8988T (cell line): ENCODE measurements at regions not wholly inside any gene's neighbourhood (a gene's known extent, or its start where the extent isn't known, plus 50 kb on each side); places are given as distances from the start of the nearest gene placed in this dataset.
"Not testable (repeated sequence)": the region's sequence is repeated elsewhere in the genome, so short reads cannot be mapped to it uniquely, and the experiment has no call there.

Source experiments
- DNase-seq: peaks from one replicate; pipeline ENCODE4 v3.0.0; 2011

DNA sequence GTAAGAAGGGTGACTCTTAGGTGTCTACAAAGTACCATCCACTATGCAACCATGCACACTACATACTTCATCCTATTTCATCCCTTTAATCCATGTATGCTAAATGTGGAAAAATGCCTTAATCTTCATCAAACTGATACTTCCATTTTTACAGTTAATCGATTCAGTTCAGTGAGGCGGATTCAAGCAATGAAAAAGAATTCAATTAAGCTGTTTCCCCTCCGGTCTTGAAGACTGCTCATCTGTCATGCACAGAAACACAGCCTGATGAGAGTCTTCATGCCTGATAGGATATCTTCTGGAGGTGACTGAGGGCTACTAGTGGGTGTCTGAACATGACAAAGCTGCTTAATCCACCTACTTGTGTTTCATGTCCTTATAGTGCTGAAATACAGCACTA is 270.6 kb upstream of the ALCAM start:
- no peak for DNase-seq

DNA sequence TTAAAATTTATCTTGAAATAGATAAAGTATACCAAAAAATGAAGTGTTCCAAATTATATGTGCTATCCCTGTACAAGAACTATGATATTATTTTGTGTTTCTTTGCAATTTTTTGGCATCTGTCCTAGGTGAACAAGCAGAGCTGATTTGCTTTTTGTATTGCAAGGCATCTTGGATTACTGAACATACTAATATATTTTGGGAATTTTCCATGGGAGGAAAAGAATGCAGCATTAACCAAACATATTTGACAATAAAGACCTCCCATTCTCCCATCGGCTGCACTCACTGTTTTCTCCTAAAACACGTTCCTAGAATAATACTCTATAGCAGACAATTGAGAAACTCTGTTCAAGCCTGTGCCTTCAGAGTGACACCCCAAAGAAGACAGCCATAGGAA is 265.1 kb upstream of the ALCAM start:
- DNase-seq, result no peak

DNA sequence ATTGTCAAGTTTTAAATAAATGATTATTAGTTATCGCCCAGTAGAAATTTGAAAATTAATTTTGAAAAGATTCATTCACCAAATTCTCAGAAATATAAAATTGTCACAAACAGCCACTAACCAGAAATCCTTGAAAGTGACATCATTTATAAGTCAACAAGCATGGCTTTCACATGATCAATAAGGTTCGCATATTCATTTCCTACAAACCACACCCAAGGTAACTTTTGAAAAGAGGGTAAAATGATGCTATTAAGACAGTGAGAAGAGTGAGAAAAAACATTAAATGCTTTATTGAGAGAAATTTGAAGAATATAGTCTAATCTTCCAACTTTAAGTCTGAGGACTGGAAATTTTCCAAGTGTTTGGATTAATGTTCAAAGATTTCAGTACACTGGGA is 263.6 kb upstream of the ALCAM start:
- DNase-seq, result no peak

GRCh38 chr3:105108823-105109222 is 257.9 kb upstream of the ALCAM start:
- no peak for DNase-seq

GRCh38 chr3:105118905-105119304 is 247.8 kb upstream of the ALCAM start:
- DNase-seq, result no peak

GRCh38 chr3:105119801-105120340 is 246.8 kb upstream of the ALCAM start:
- no peak for DNase-seq

DNA sequence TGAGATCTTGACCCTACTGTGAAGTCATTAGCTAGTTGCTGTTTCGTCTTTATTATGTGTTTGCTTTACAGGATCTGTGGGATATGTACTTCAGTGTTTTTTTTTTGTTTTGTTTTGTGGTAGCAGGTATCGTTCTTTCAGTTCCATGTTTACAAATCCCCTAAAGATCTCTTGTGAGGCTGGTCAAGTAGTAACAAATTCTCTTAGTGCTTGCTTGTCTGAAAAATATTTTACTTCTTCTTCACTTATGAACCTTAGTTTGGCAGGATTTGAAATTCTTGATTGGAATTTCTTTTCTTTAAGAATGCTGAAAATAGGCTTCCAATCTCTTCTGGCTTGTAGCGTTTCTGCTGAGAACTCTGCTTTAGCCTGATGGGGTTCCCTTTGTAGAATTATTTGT is 235.8 kb upstream of the ALCAM start:
- DNase-seq, result no peak

- no peak for DNase-seq
Observed at GRCh38 chr3:105137911-105138310, 228.8 kb upstream of the ALCAM start.

DNA sequence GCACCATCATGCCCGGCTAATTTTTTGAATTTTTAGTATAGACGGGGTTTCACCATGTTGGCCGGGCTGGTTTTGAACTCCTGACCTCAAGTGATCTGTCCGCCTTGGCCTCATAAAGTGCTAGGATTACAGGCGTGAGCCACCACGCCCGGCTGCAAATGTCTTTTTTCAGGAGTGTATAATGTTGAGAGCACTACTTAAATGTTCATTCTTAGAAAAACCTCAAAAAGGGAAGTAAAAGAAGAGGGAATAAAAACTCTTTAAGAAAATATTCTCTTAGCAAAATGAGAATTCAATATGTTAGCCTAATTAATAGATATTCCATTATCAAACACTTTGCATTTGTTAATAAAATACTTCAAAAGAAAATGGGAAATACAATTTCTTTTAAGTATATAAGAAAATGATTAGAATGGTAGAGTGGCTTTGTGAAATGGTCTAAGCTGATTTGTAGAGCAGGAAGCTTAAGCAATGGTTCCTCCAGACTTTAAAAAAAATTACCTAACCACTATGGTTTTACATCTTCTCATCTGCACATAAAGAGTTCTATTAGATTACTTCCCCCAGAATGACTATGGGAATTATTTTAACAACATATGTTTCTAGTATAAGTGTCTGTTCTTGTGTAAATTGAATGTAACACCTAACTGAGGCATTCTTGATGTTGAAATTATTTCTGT is 226.7 kb upstream of the ALCAM start:
- DNase-seq, result no peak

GRCh38 chr3:105140899-105141367 is 225.8 kb upstream of the ALCAM start:
- no peak for DNase-seq

GRCh38 chr3:105144837-105145236 is 221.9 kb upstream of the ALCAM start:
- DNase-seq, result no peak

GRCh38 chr3:105145511-105145910 is 221.2 kb upstream of the ALCAM start:
- no peak for DNase-seq

DNA sequence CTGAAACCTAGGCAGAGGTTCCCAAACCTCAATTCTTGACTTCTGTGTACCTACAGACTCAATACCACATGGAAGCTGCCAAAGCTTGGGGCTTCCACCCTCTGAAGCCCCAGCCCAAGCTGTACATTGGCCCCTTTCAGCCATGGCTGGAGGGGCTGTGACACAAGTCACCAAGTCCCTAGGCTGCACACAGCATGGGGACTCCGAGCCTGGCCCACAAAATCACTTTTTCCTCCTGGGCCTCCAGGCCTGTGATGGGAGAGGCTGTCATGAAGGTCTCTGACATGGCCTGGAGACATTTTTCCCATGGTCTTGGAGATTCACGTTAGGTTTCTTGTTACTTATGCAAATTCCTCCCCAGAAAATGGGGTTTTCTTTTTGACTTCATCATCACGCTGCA is 217.5 kb upstream of the ALCAM start:
- not testable (repeated sequence) for DNase-seq

DNA sequence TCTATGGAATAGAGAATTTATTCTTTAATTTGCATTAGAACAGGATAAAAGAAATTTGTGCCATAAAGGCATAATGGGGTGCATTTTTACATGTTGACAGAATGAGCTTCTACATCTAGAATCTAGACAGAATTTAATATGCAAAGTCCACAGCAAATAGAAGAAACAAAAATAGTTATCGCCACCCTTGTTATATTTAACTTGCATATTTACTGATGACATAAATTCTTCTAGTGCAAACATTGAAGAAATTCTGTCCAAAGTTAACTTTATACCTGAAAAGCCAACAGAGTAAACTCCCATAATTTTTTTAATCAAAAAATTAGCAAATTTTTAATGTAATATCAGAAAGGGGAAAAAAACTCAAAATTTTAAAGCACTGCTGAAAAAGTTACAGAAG is 213.7 kb upstream of the ALCAM start:
- DNase-seq, result no peak

- no peak for DNase-seq
Observed at GRCh38 chr3:105154692-105155091, 212.0 kb upstream of the ALCAM start.

- no peak for DNase-seq
Observed at GRCh38 chr3:105157067-105157765, 209.5 kb upstream of the ALCAM start.

DNA sequence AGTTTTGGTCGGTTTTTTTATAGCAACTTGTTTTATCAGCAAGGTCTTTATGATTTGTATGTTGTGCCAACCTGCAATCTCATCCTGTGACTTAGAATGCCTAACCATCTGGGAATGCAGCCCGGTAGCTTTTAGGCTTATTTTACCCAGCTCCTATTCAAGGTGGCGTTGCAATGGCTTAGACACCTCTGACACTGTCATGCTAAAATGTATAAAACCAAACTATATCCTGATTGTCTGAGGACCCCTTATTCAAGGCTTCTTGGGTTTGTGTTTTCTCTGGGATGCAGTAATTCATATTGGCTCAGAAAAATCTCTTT is 209.0 kb upstream of the ALCAM start:
- DNase-seq, result no peak

- no peak for DNase-seq
Observed at GRCh38 chr3:105158286-105158685, 208.4 kb upstream of the ALCAM start.

DNA sequence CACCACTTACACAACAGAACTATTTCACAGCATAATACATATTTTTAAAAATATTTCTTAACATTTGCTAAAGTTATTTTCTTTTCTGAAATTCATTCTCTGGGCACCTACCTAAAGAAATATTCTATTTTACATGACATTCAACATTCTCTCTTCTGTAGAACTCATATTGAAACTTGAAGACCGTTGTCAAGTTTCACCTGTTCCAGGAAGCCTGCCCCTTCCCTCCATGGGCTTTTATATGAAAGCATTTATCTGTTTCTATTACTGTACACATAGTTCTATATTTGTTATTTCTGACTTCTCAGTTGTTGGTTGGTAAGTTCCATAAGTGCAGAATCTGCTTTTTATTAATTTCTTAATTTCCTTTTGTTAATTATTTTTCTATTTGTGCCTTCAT is 204.3 kb upstream of the ALCAM start:
- DNase-seq, result no peak

DNA sequence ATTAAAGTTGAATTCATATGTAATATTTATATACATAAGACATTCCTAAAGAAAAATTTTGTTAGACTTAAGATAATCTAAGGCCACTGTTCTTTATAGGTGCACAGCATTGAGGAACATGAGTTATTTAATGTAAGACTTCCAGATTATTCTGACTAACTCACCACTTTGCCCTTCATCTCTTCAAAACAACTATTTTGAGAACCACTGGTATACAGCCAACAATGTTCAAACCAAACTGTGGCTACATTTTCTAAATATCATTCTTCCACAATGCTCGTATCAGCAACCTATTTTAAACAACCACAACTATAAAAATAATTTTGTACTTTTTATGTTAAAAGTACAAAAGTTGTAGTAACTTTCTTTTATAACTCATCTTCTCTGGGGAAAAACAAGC is 199.8 kb upstream of the ALCAM start:
- no peak for DNase-seq

DNA sequence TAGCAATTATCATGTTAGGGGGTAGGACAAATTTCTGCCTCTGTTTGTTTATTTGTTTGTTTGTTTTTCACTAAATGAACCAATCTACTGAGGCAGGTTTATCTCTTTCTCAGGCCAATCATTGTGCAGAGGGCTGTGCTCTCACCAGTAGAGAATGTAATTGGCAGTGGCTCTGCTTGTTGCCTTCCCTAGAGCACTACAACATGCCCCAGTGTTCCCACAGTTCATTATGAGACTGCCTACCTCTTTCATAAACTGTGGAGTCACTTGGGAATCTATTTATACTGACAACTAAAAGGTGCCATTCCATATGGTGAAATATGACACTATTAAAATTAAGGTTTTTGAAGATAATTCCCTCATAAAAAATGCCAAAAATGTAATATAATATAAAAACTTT is 196.3 kb upstream of the ALCAM start:
- no peak for DNase-seq

DNA sequence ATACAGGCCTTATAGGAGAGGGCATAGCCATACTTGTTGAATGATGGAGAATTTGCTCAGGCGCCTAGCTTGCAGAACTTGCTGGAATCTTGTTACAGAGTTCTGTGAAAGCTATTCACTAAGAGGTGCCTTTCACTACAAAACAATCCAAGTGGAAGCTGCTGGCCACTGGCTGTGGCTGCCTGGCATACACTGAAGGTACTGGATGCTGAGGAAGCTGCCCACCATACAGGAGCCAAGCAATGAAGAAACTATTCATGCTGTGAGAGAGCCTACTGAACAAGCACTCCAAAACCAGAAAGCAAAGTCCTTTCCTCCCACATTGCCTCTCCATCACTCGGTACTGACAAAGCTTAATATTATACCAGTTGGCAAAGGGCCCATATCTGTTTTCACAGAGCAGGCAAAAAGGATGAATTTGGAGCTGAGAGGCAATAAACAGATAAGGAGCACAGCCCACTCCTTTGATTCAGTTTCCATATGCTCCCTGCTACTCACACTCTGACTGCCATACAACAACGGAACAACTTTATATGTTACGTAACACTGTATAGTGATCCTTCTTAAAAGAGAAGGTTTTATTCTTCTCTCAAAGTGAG is 192.6 kb upstream of the ALCAM start:
- DNase-seq, result no peak

- DNase-seq, result no peak
Observed at GRCh38 chr3:105177576-105177975, 189.1 kb upstream of the ALCAM start.

DNA sequence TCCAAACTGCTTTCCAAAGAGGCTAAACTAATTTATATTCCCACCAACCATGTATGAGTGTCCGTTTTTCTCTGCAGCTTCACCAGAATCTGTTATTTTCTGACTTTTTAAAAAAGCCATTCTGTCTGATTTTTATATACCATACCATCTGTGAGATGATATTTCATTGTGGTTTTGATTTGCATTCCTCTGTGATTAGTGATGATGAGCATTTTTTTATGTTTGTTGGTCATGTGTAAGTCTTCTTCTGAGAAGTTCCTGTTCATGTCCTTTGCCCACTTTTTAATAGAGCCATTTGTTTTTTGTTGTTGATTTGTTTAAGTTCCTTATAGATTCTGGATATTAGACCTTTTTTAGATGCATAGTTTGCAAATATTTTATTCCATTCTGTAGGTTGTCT is 179.4 kb upstream of the ALCAM start:
- DNase-seq, result no peak
